H1 (cell line): ENCODE measurements at regions not wholly inside any gene's neighbourhood (a gene's known extent, or its start where the extent isn't known, plus 50 kb on each side); places are given as distances from the start of the nearest gene placed in this dataset.

ENCODE experiments used
- CTCF ChIA-PET: fragments of 300-600 bp; sonication (Branson Sonifier 250); formaldehyde crosslinking; loops from one replicate; lab custom pipeline; 2021; ENCODE audit not compliant: partially characterized antibody; lab: Charles Lee
- POLR2A ChIA-PET: fragments of 300-600 bp; sonication (Branson Sonifier 250); formaldehyde crosslinking; loops from one replicate; lab custom pipeline; 2021; ENCODE audit warnings: inconsistent platforms; ENCODE audit not compliant: partially characterized antibody; lab: Charles Lee
- DNase-seq, 2 experiments: peaks; one replicate each; pipeline versions ENCODE4 v3.0.0 to v3.0.0-alpha.2; 2010 to 2022; ENCODE audit warnings: low spot score in 2 of 2, low read depth in 1 of 2, mixed read lengths in 1 of 2
- FAIRE-seq: peaks from 2 replicates; lab custom pipeline; 2011; peaks lifted over from hg19 to GRCh38; lab: Jason Lieb, UNC
- H2AFZ ChIP-seq: 2 replicates; pipeline ENCODE4 v1.8.1; 2012; ENCODE audit warnings: low read length, inconsistent platforms
- H2AK5ac ChIP-seq: 2 replicates; pipeline ENCODE4 v1.6.1; 2013; ENCODE audit warnings: low read depth, low read length
- H2BK120ac ChIP-seq: replicated peaks from 2 replicates; pipeline ENCODE3; 2013; ENCODE audit warnings: low read depth, low read length, inconsistent platforms
- H2BK12ac ChIP-seq: 2 replicates; pipeline ENCODE4 v1.6.1; 2013; ENCODE audit warnings: low read depth, low read length
- H2BK15ac ChIP-seq: 2 replicates; pipeline ENCODE4 v1.6.1; 2013; ENCODE audit warnings: low read length
- H2BK20ac ChIP-seq: 2 replicates; pipeline ENCODE4 v1.6.1; 2013; ENCODE audit warnings: low read length
- H2BK5ac ChIP-seq: 2 replicates; pipeline ENCODE4 v1.6.1; 2013; ENCODE audit warnings: low read depth, low read length
- H3K14ac ChIP-seq: 2 replicates; pipeline ENCODE4 v1.6.1; 2013; ENCODE audit warnings: inconsistent platforms; ENCODE audit not compliant: insufficient read length
- H3K18ac ChIP-seq: 2 replicates; pipeline ENCODE4 v1.6.1; 2013; ENCODE audit warnings: low read length; ENCODE audit errors: extremely low read depth
- H3K23ac ChIP-seq: 2 replicates; pipeline ENCODE4 v1.6.1; 2013; ENCODE audit warnings: inconsistent platforms; ENCODE audit not compliant: insufficient read length
- H3K23me2 ChIP-seq: 2 replicates; pipeline ENCODE4 v1.6.1; 2013; ENCODE audit warnings: low read depth, low read length
- H3K27ac ChIP-seq: 2 replicates; pipeline ENCODE4 v1.6.1; 2011; ENCODE audit warnings: low read depth, low read length, inconsistent platforms
- H3K27me3 ChIP-seq, 4 experiments: replicated peaks in 1 of 4; 1 replicate in 1 of 4; 2 replicates in 3 of 4; pipeline versions ENCODE4 v1.6.1 to v1.8.1; 2011 to 2013; ENCODE audit warnings: low read length in 3 of 4, mild to moderate bottlenecking in 3 of 4, inconsistent platforms in 2 of 4, mixed read lengths in 2 of 4, moderate library complexity in 1 of 4; ENCODE audit not compliant: control insufficient read depth in 3 of 4, insufficient read depth in 3 of 4; ENCODE audit errors: extremely low read depth in 1 of 4
- H3K36me3 ChIP-seq, 4 experiments: 2 replicates each; pipeline versions ENCODE4 v1.6.1 to v1.8.1; 2011 to 2013; ENCODE audit warnings: mild to moderate bottlenecking in 4 of 4, low read length in 3 of 4, moderate library complexity in 2 of 4, control low read depth in 1 of 4, inconsistent platforms in 1 of 4; ENCODE audit not compliant: insufficient read depth in 4 of 4, control insufficient read depth in 2 of 4
- H3K4ac ChIP-seq: replicated peaks from 2 replicates; pipeline ENCODE3; 2013; ENCODE audit warnings: low read length, low read depth, mixed read lengths, inconsistent platforms; ENCODE audit not compliant: insufficient read length
- H3K4me1 ChIP-seq, 4 experiments: replicated peaks in 1 of 4; 1 replicate in 1 of 4; 2 replicates in 3 of 4; pipeline versions ENCODE4 v1.6.1 to v1.8.1; 2011 to 2013; ENCODE audit warnings: low read length in 3 of 4, inconsistent platforms in 2 of 4, mixed read lengths in 1 of 4; ENCODE audit not compliant: insufficient read depth in 4 of 4, control insufficient read depth in 3 of 4
- H3K4me2 ChIP-seq, 2 experiments: 2 replicates each; pipeline versions ENCODE4 v1.6.1 to v1.8.1; 2011 to 2013; ENCODE audit warnings: low read depth in 2 of 2, low read length in 2 of 2, control low read depth in 1 of 2, inconsistent platforms in 1 of 2, mild to moderate bottlenecking in 1 of 2; ENCODE audit not compliant: insufficient read depth in 1 of 2
- H3K4me3 ChIP-seq, 4 experiments: fragments of 200-600, 300-600 bp in 1 of 4; sonication (generic), shearing (Covaris generic), sonication (Bioruptor Twin) in 1 of 4; 2 replicates each; pipeline versions ENCODE4 v1.5.1 to v1.8.1; 2011 to 2016; ENCODE audit warnings: low read length in 4 of 4, low read depth in 3 of 4, control low read depth in 2 of 4, inconsistent platforms in 2 of 4, mild to moderate bottlenecking in 2 of 4, mixed read lengths in 1 of 4, moderate library complexity in 1 of 4; ENCODE audit not compliant: insufficient read depth in 2 of 4; ENCODE audit errors: extremely low read depth in 1 of 4
- H3K56ac ChIP-seq: replicated peaks from 2 replicates; pipeline ENCODE3; 2013; ENCODE audit warnings: low read depth, mild to moderate bottlenecking, mixed read lengths, low read length, inconsistent platforms; ENCODE audit not compliant: insufficient read length
- H3K79me1 ChIP-seq: 2 replicates; pipeline ENCODE4 v1.6.1; 2013; ENCODE audit warnings: low read depth, low read length, control low read depth
- H3K79me2 ChIP-seq, 2 experiments: 2 replicates each; pipeline versions ENCODE4 v1.6.1 to v1.8.1; 2012 to 2013; ENCODE audit warnings: low read length in 2 of 2, mild to moderate bottlenecking in 2 of 2, inconsistent platforms in 1 of 2; ENCODE audit not compliant: insufficient read depth in 2 of 2, control insufficient read depth in 1 of 2
- H3K9ac ChIP-seq, 4 experiments: replicated peaks in 1 of 4; 1 replicate in 1 of 4; 2 replicates in 3 of 4; pipeline versions ENCODE4 v1.6.1 to v1.8.1; 2011 to 2013; ENCODE audit warnings: low read depth in 3 of 4, low read length in 3 of 4, control low read depth in 2 of 4, mild to moderate bottlenecking in 2 of 4, moderate library complexity in 2 of 4, inconsistent platforms in 1 of 4; ENCODE audit errors: extremely low read depth in 1 of 4
- H3K9me3 ChIP-seq, 2 experiments: 2 replicates each; pipeline versions ENCODE4 v1.6.1 to v1.8.1; 2012 to 2013; ENCODE audit warnings: mild to moderate bottlenecking in 2 of 2, moderate library complexity in 2 of 2, control low read depth in 1 of 2, inconsistent platforms in 1 of 2, low read depth in 1 of 2, low read length in 1 of 2, mixed read lengths in 1 of 2; ENCODE audit not compliant: insufficient read depth in 2 of 2
- H4K20me1 ChIP-seq, 2 experiments: replicated peaks in 1 of 2; 2 replicates each; pipeline versions ENCODE3 to v1.8.1; 2011 to 2013; ENCODE audit warnings: inconsistent platforms in 2 of 2, low read length in 2 of 2, mild to moderate bottlenecking in 1 of 2; ENCODE audit not compliant: insufficient read depth in 2 of 2, control insufficient read depth in 1 of 2
- H4K5ac ChIP-seq: 2 replicates; pipeline ENCODE4 v1.6.1; 2013; ENCODE audit warnings: low read length, low read depth, mixed read lengths, inconsistent platforms; ENCODE audit not compliant: insufficient read length
- H4K8ac ChIP-seq: 2 replicates; pipeline ENCODE4 v1.8.0; 2013; ENCODE audit warnings: mild to moderate bottlenecking, moderate library complexity, low read length, inconsistent platforms; ENCODE audit not compliant: insufficient read depth; ENCODE audit errors: extremely low read depth
- H4K91ac ChIP-seq: replicated peaks from 2 replicates; pipeline ENCODE3; 2013; ENCODE audit warnings: low read length, mixed read lengths, inconsistent platforms; ENCODE audit not compliant: insufficient read length
- FOSL1 ChIP-seq: IDR thresholded peaks from 2 replicates; pipeline ENCODE4 v1.6.1; 2011; ENCODE audit warnings: mild to moderate bottlenecking, low read depth, low read length, moderate library complexity; ENCODE audit not compliant: insufficient read depth
- JUND ChIP-seq: IDR thresholded peaks from 2 replicates; pipeline ENCODE4 v1.6.1; 2011; ENCODE audit warnings: mild to moderate bottlenecking, improper control_type of control experiment, low read length
- KDM1A ChIP-seq: fragments of 200-600, 300-600 bp; sonication (generic); IDR thresholded peaks from 2 replicates; pipeline ENCODE4 v1.7.1; 2016; ENCODE audit warnings: mild to moderate bottlenecking, low read length, borderline replicate concordance
- KDM4A ChIP-seq: IDR thresholded peaks from one replicate; pipeline ENCODE4 v1.7.1; 2012; ENCODE audit warnings: low read depth, mild to moderate bottlenecking, moderate library complexity, low read length, inconsistent platforms; ENCODE audit not compliant: severe bottlenecking
- KDM5A ChIP-seq: fragments of 200-600 bp; IDR thresholded peaks from 2 replicates; pipeline ENCODE4 v1.7.1; 2012; ENCODE audit warnings: mild to moderate bottlenecking, low read length, inconsistent platforms, mixed read lengths
- NRF1 ChIP-seq: IDR thresholded peaks from 2 replicates; pipeline ENCODE4 v1.6.1; 2011; ENCODE audit warnings: mild to moderate bottlenecking, low read depth, low read length, improper control_type of control experiment
- POLR2A ChIP-seq, 2 experiments: IDR thresholded peaks; 1 replicate in 1 of 2; 2 replicates in 1 of 2; pipeline ENCODE4 v1.6.1; 2011; ENCODE audit warnings: low read depth in 2 of 2, low read length in 2 of 2, mild to moderate bottlenecking in 2 of 2; ENCODE audit errors: control extremely low read depth in 1 of 2
- RXRA ChIP-seq: IDR thresholded peaks from 2 replicates; pipeline ENCODE4 v1.6.1; 2011; ENCODE audit warnings: low read depth, mild to moderate bottlenecking, low read length, moderate library complexity; ENCODE audit not compliant: insufficient read depth
- SIRT6 ChIP-seq: IDR thresholded peaks from one replicate; pipeline ENCODE4 v1.7.1; 2012; ENCODE audit warnings: low read length, inconsistent platforms
- SRF ChIP-seq: IDR thresholded peaks from 2 replicates; pipeline ENCODE4 v1.6.1; 2011; ENCODE audit warnings: mild to moderate bottlenecking, low read depth, low read length, moderate library complexity
- USF2 ChIP-seq: IDR thresholded peaks from 2 replicates; pipeline ENCODE4 v1.6.1; 2011; ENCODE audit warnings: low read length, improper control_type of control experiment
- WGBS, 2 experiments: shearing (Covaris generic) in 1 of 2; methylation state at CpG; one replicate each; pipeline versions ENCODE4 v1.1.6 to v1.1.7; 2013 to 2015; ENCODE audit warnings: low lambda C conversion rate in 2 of 2, mixed read lengths in 2 of 2, inconsistent platforms in 1 of 2, low coverage in 1 of 2, missing lambda C conversion rate in 1 of 2; ENCODE audit not compliant: insufficient replicate concordance in 2 of 2, insufficient coverage in 1 of 2, insufficient read length in 1 of 2; ENCODE audit errors: extremely low coverage in 1 of 2, missing lambda C conversion rate in 1 of 2; 5-methylcytosine and 5-hydroxymethylcytosine counted together
- TF ChIP-seq, protein P1 (sequence below): IDR thresholded peaks from 2 replicates; pipeline ENCODE4 v1.6.1; 2012; ENCODE audit warnings: inconsistent platforms

DNA sequence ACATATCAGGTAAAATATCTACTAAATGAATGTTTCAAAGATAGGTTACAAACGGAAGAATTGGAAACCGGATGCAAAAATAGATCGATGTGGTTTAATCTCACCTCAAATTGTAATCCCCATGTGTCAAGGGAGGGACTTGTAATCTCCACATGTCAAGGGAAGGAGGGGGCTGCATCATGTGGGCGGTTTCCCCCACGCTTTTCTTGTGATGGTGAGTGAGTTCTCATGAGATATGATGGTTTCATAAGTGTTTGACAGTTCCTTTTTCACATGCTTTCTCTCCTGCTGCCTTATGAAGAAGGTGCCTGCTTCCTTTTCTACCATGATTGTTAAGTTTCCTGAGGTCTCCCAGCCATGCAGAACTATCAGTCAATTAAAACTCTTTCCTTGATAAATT lies 408.7 kb upstream of the TMPRSS15 start:
- H3K4ac ChIP-seq = no peak overlapping the region
- no peaks in the 10 kb centered on the region for H3K79me1 ChIP-seq
- H3K23ac ChIP-seq = no peak overlapping the region
- no peak overlapping the region for H2AK5ac ChIP-seq
- H3K23me2 ChIP-seq = no peaks in the 10 kb centered on the region
- CTCF ChIA-PET = no interaction called here
- H2BK5ac ChIP-seq = no peak overlapping the region
- no peak overlapping the region for H3K9ac ChIP-seq
- no peak overlapping the region for H3K56ac ChIP-seq
- H3K14ac ChIP-seq = no peak overlapping the region
- no peaks in the 10 kb centered on the region for H3K27me3 ChIP-seq
- H3K9me3 ChIP-seq = no peaks in the 10 kb centered on the region
- H4K5ac ChIP-seq = no peak overlapping the region
- WGBS, 2 experiments = 99% methylated on average over 5 of the region's 5 CpGs; no CpG with 5 or more reads in 1 of the 2 experiments
- H3K4me2 ChIP-seq = no peak overlapping the region
- no peak overlapping the region for H2BK120ac ChIP-seq
- DNase-seq (no peak), FAIRE-seq (no peak)
- POLR2A ChIA-PET = interaction anchor here (0.7 kb wide), 1 partner anchor 469 kb away, joined by 3 read pairs; no protein-coding TSS in a partner anchor
- H4K91ac ChIP-seq = no peak overlapping the region
- H3K27ac ChIP-seq = no peak overlapping the region
- no peak overlapping the region for H4K8ac ChIP-seq
- H2BK12ac ChIP-seq = no peak overlapping the region
- no peaks in the 10 kb centered on the region; a peak in 1 of 7 replicates for H3K4me1 ChIP-seq
- no peak overlapping the region for H3K4me3 ChIP-seq
- H2BK15ac ChIP-seq = no peak overlapping the region
- no peaks in the 10 kb centered on the region; a peak in 1 of 8 replicates for H3K36me3 ChIP-seq
- H3K79me2 ChIP-seq = no peaks in the 10 kb centered on the region
- no peak overlapping the region for H2AFZ ChIP-seq
- H3K18ac ChIP-seq = no peak overlapping the region
- H2BK20ac ChIP-seq = no peak overlapping the region
- no peaks in the 10 kb centered on the region for H4K20me1 ChIP-seq
- TF ChIP-seq POLR2A (IDR thresholded peaks at IDR 0.05; ENCODE audit: control extremely low read depth in 1 of 2, low read depth in 2 of 2, low read length in 2 of 2) (no peak), USF2 (no peak), SRF (no peak), KDM5A (no peak), FOSL1 (no peak), KDM4A (no peak), KDM1A (no peak), RXRA (no peak), JUND (no peak), NRF1 (no peak), SIRT6 (no peak)
- TF ChIP-seq, protein P1, sequence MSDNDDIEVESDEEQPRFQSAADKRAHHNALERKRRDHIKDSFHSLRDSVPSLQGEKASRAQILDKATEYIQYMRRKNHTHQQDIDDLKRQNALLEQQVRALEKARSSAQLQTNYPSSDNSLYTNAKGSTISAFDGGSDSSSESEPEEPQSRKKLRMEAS = no peak
